ENCODE measurements at regions not wholly inside any gene's neighbourhood (a gene's known extent, or its start where the extent isn't known, plus 50 kb on each side); places are given as distances from the start of the nearest gene placed in this dataset.
A peak's percentile ranks its signal among the peaks of the same experiment; 100 is the strongest.
"Not testable (repeated sequence)": the region's sequence is repeated elsewhere in the genome, so short reads cannot be mapped to it uniquely, and the experiment has no call there.

DNA sequence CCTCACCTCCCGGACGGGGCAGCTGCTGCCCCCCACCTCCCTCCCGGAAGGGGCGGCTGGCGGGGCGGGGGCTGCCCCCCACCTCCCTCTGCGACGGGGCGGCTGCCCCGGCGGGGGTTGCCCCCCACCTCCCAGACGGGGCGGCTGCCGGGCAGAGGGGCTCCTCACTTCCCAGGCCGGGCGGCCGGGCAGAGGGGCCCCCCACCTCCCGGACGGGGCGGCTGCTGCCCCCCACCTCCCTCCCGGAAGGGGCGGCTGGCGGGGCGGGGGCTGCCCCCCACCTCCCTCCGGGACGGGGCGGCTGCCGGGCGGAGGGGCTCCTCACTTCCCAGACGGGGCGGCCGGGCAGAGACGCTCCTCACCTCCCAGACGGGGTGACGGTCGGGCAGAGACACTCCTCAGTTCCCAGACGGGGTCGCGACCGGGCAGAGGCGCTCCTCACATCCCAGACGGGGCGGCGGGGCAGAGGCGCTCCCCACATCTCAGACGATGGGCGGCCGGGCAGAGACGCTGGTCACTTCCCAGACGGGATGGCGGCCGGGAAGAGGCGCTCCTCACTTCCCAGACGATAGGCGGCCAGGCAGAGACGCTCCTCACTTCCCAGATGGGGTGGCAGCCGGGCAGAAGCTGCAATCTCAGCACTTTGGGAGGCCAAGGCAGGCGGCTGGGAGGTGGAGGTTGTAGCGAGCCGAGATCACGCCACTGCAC lies 1218.8 kb downstream of the GATA3 start:
- DNase-seq (ENCODE audit: low read depth), result not testable (repeated sequence)

GRCh38 chr10:9274206-9274755 lies 1219.8 kb downstream of the GATA3 start:
- DNase-seq (ENCODE audit: low read depth), result no peak

DNA sequence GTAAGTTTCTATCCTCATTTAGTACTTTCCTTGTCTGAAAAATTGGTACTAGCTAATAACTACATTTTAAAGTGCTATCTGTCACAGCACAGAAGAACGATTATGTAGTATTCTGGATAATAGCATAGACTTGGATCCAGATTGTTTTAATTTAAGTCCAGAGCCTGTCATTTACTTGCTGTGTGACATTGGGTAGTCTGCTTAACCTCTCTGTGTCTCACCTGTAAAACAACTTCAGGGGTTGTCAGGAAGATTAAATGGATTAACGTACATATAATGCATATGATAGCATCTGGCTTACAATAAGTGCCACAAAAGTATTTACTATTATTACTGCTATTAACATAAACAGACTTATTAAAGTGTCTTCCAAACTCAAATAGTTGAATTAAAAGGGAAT lies 1221.4 kb downstream of the GATA3 start:
- no peak for DNase-seq (ENCODE audit: low read depth)

- DNase-seq (ENCODE audit: low read depth), result no peak
These were observed 1231.2 kb downstream of the GATA3 start for GRCh38 chr10:9285690-9286089.

DNA sequence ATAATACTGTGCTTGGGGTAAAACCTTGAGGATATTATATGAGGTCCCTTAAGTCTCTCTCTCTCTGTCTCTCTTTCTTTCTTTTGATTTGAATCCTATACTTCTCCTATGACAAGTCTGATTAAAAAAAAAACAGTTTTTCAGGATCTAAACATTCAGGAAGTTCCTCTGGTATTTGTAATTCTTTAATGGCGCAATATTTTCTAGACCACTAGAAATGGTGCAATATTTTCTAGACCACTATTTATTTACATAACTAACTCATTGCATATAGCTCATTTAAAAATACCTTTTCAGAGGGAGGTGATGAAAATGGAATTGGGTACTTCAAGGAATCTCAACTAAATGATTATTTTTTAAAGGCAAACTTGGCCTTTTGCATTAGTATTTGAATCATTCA lies 1235.3 kb downstream of the GATA3 start:
- DNase-seq (ENCODE audit: low read depth), result no peak

DNA sequence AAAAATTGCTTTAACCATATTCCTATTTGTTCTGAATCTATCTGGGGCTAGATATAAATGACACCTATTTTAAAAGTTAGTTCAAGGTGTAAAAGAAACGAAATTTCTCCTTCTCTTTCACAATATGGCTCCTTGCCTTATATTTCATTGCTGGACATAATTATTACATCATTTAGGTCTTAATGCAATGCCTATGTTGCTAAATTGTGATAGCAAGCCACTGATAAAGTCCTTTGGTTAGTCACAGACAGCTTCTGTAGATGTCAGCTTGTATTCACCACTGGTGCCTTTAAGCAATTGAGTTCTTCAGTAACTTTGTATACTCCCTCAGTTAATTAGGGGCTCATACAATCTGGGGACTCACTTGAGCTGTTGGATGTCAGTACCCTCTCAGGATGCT lies 1236.6 kb downstream of the GATA3 start:
- DNase-seq (ENCODE audit: low read depth), result no peak

GRCh38 chr10:9294132-9294663 lies 1239.7 kb downstream of the GATA3 start:
- no peak for DNase-seq (ENCODE audit: low read depth)

DNA sequence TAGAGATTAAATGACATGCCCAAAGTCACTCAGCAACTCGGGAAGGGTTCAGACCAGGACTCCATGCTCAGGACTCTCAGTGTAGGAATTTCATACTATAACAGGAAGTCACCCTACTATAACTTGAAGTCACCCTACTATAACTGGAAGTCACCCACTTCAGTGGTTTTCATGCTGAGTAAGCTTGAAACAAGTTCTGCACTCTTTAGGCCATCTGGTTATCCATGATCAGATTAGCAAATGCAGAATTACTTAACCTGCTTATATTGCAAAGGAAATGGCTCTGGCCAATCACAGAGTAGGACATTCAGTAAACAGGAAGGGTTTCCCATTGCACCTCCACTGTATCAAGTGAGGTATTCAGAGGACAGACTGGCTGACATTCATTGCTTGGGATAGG lies 1240.4 kb downstream of the GATA3 start:
- DNase-seq (ENCODE audit: low read depth), result no peak

DNA sequence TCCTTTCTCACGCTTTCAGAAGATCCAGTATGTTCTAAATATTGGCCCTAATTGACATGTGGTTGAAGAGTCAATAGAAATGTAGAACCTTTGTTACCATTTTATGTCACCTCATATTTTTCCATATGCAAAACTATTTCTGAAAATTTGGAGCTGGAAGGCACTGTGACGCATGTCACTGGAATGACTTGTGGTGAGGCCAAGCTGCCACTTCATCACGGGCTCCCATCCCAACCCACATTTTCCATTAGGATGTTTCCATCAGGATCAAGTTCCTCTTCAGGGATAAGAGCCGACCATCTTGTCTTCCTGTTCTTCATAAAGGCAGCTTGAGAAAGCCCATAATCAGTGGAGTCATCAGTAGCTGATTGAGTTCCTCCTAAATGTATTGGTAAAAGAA lies 1241.7 kb downstream of the GATA3 start:
- DNase-seq (ENCODE audit: low read depth), result no peak

DNA sequence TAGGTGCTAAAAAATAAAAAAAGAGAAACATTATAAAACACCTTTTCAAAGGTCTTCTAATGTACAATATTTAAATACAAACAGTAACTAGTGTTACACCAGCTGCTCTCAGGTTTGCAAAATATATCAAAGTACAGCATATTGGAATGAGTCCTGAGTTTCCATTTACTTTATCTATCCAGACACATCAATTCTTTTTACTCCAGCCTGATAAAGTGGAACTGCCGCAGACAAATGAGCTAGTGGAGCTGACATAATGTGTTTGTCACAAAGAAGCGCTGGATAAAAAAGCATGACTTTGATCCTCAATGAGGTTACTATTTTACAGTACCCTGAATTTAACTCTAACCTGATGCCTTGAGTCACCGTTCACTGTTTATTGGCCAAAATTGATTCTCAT lies 1243.1 kb downstream of the GATA3 start:
- DNase-seq (ENCODE audit: low read depth), result no peak

- DNase-seq (ENCODE audit: low read depth), result no peak
These were observed 1245.5 kb downstream of the GATA3 start for GRCh38 chr10:9299966-9300365.

- no peak for DNase-seq (ENCODE audit: low read depth)
These were observed 1246.7 kb downstream of the GATA3 start for GRCh38 chr10:9301148-9301547.

- DNase-seq (ENCODE audit: low read depth), result no peak
These were observed 1247.1 kb downstream of the GATA3 start for GRCh38 chr10:9301554-9301953.

- peak; percentile 28 for DNase-seq (ENCODE audit: low read depth)
These were observed 1247.8 kb downstream of the GATA3 start for GRCh38 chr10:9302140-9302746.

- peak; percentile 8 for DNase-seq (ENCODE audit: low read depth)
These were observed 1250.6 kb downstream of the GATA3 start for GRCh38 chr10:9305018-9305655.

DNA sequence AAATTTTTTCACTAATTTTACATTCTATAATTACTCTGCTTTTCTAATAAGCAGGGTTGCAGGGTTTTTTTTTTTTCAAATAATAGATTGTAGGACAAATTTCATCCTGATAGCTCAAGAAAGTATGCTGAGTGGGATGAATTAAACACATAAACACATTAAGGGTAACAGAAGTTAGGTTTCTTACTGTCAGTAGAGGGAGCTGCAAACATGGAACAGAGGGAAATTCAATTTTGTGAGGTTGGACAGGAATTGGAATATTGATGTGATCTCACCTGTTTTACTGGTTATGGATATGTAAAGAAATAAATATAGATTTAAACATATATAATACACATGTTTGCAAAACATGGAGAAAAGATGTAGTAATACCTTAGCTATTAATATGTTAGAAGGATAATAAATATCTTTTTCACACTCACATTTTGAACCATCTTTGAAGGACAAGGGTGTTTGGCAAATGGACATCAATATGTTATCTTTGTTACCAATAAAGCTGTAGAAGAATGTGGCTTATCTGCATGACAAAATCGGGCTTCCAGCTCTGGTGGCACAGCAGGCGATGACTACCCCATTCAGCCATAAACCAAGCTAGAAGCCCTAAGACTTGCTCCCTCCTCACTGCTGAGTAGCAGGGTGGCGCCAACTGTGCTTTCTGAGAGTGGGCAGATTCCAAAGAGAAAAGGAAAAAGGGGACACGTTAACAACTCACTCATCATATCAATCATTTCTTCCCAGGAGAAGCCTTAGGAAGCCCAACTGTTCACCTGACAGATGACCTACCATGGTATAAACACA lies 1257.4 kb downstream of the GATA3 start:
- no peak for DNase-seq (ENCODE audit: low read depth)

- DNase-seq (ENCODE audit: low read depth), result no peak
These were observed 1260.8 kb downstream of the GATA3 start for GRCh38 chr10:9315292-9315691.

DNA sequence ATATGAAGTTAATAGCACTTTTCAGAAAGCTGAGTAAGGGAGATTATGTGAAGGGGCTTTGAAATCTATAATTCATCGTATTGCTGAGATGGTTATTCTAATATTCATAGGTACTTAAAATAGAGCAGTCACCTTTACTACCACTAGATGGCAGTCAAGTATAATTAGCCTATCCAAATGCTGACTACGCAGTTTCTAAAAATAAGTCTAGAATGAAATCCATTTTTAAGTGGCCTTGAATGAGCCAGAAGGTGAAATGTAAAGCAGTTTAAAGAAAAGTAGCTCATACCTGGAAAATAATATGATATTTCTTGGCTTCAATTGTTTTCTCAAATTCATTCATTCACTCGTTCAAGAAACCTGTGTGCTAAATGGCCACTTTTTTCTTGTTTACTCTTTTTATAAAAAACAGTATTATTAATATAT lies 1277.1 kb downstream of the GATA3 start:
- DNase-seq (ENCODE audit: low read depth), result peak; percentile 55

- no peak for DNase-seq (ENCODE audit: low read depth)
These were observed 1279.8 kb downstream of the GATA3 start for GRCh38 chr10:9334270-9334669.

GRCh38 chr10:9339716-9340115 lies 1285.2 kb downstream of the GATA3 start:
- no peak for DNase-seq (ENCODE audit: low read depth)

DNA sequence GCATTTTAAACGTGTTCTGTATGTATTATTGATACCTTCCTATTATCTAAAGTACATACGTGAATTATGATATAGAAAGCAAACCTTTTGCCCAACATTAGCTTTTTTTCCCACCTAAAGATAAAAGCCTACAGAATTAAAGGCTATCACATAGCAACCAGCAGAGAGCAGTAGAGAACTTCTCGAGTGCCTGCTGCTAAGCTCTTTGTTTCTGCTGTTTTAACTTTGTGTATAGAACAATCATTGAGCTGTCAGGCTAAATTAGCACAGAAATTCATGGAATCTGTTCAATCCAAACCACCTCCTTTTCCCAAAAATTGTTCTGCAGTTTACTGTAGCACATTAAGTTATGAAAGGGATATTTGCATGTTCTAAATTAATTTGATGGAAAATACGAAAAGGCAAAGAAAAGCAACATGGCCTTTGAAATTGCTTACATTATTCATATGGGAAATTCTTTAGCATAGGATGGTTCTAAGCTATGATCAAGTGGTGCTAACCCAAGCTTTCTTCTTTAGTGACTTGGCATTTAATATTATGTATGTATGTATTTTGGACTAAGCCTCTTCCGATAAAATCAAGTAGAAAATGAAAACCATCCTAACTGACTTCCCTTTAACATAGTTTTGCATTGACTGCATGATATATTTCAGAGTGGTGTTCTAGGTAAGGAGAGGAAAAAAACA lies 1288.5 kb downstream of the GATA3 start:
- DNase-seq (ENCODE audit: low read depth), result peak; percentile 25
